ENCODE measurements at regions not wholly inside any gene's neighbourhood (a gene's known extent, or its start where the extent isn't known, plus 50 kb on each side); places are given as distances from the start of the nearest gene placed in this dataset.

- intact Hi-C loops (cut with DNase I; ENCODE audit: low total_unique reads), result no loop called here
- Histone ChIP-seq H3K27me3 (no peaks in the 10 kb centered on the region), H3K4me3 (no peak overlapping the region), H3K36me3 (no peaks in the 10 kb centered on the region), H3K4me1 (no peaks in the 10 kb centered on the region), H3K27ac (no peak overlapping the region), H3K9me3 (no peaks in the 10 kb centered on the region)
- TF ChIP-seq POLR2A (IDR thresholded peaks at IDR 0.05) (no peak), CTCF (IDR thresholded peaks at IDR 0.05) (no peak), POLR2AphosphoS5 (IDR thresholded peaks at IDR 0.05) (no peak), EP300 (IDR thresholded peaks at IDR 0.05; ENCODE audit: low read depth) (no peak)
- DNase-seq, result no peak
- WGBS, 2 donors (ENCODE audit: low coverage in 1 of 2), result 75 to 94% methylated on average over 1 to 2 of the region's 2 CpGs
- in situ Hi-C loops (cut with MboI; ENCODE audit: low pct_ligation_motif_present in 1 of 4, low pct_unique_long_range_greater_than_20kb in 1 of 4, low sequenced_read_pairs in 3 of 4), result loop anchor here in 1 of 4 donors (25.0 kb wide), 1 partner anchor 318 kb away; no protein-coding TSS in a partner anchor
Measured at GRCh38 chr4:85419103-85419502, 55.8 kb upstream of the ARHGAP24 start.

- WGBS, 2 donors (ENCODE audit: low coverage in 1 of 2), result 80 to 87% methylated on average over 3 to 6 of the region's 6 CpGs
- no peak for DNase-seq
- in situ Hi-C loops (cut with MboI; ENCODE audit: low pct_ligation_motif_present in 1 of 4, low pct_unique_long_range_greater_than_20kb in 1 of 4, low sequenced_read_pairs in 3 of 4), result loop anchor here in 1 of 4 donors (25.0 kb wide), 1 partner anchor 316 kb away; no protein-coding TSS in a partner anchor
- intact Hi-C loops (cut with DNase I; ENCODE audit: low total_unique reads), result no loop called here
- H3K9me3 ChIP-seq, result no peaks in the 10 kb centered on the region
- no peak for TF ChIP-seq POLR2A (IDR thresholded peaks at IDR 0.05)
- no peak for TF ChIP-seq EP300 (IDR thresholded peaks at IDR 0.05; ENCODE audit: low read depth)
- no peak for TF ChIP-seq CTCF (IDR thresholded peaks at IDR 0.05)
- no peak for TF ChIP-seq POLR2AphosphoS5 (IDR thresholded peaks at IDR 0.05)
- no peak overlapping the region for H3K4me3 ChIP-seq
- no peak overlapping the region for H3K27ac ChIP-seq
- H3K27me3 ChIP-seq, result no peaks in the 10 kb centered on the region
- H3K4me1 ChIP-seq, result no peaks in the 10 kb centered on the region
- no peaks in the 10 kb centered on the region for H3K36me3 ChIP-seq
Measured at GRCh38 chr4:85420831-85421230, 54.1 kb upstream of the ARHGAP24 start.

- no peaks in the 10 kb centered on the region for H3K9me3 ChIP-seq
- H3K4me1 ChIP-seq, result no peaks in the 10 kb centered on the region
- intact Hi-C loops (cut with DNase I; ENCODE audit: low total_unique reads), result no loop called here
- in situ Hi-C loops (cut with MboI; ENCODE audit: low pct_ligation_motif_present in 1 of 4, low pct_unique_long_range_greater_than_20kb in 1 of 4, low sequenced_read_pairs in 3 of 4), result loop anchor here in 1 of 4 donors (25.0 kb wide), 1 partner anchor 314 kb away; no protein-coding TSS in a partner anchor
- H3K27ac ChIP-seq, result no peak overlapping the region
- 59 to 71% methylated on average over 2 of the region's 2 CpGs for WGBS, 2 donors (ENCODE audit: low coverage in 1 of 2)
- H3K4me3 ChIP-seq, result no peak overlapping the region
- no peak for DNase-seq
- no peaks in the 10 kb centered on the region for H3K36me3 ChIP-seq
- no peak for TF ChIP-seq POLR2A (IDR thresholded peaks at IDR 0.05)
- TF ChIP-seq POLR2AphosphoS5 (IDR thresholded peaks at IDR 0.05), result no peak
- TF ChIP-seq EP300 (IDR thresholded peaks at IDR 0.05; ENCODE audit: low read depth), result no peak
- TF ChIP-seq CTCF (IDR thresholded peaks at IDR 0.05), result no peak
- H3K27me3 ChIP-seq, result no peaks in the 10 kb centered on the region
Measured at GRCh38 chr4:85423431-85423830, 51.5 kb upstream of the ARHGAP24 start.
